Raji (cell line): ENCODE measurements at regions not wholly inside any gene's neighbourhood (a gene's known extent, or its start where the extent isn't known, plus 50 kb on each side); places are given as distances from the start of the nearest gene placed in this dataset.

Experiments
- POLR2A ChIP-seq: IDR thresholded peaks from 2 replicates; pipeline ENCODE4 v1.6.1; 2011; ENCODE audit warnings: low read depth, low read length, control low read depth; ENCODE audit not compliant: insufficient read depth

- no peak for TF ChIP-seq POLR2A
Observed at GRCh38 chr5:126139086-126139485, 284.1 kb upstream of the GRAMD2B start.

GRCh38 chr5:126139773-126140172 lies 283.4 kb upstream of the GRAMD2B start:
- no peak for TF ChIP-seq POLR2A

GRCh38 chr5:126143622-126144021 lies 279.6 kb upstream of the GRAMD2B start:
- TF ChIP-seq POLR2A = no peak

- TF ChIP-seq POLR2A = no peak
Observed at GRCh38 chr5:126166368-126166767, 256.8 kb upstream of the GRAMD2B start.

- TF ChIP-seq POLR2A = no peak
Observed at GRCh38 chr5:126168785-126169184, 254.4 kb upstream of the GRAMD2B start.

- TF ChIP-seq POLR2A = no peak
Observed at GRCh38 chr5:126171916-126172315, 251.3 kb upstream of the GRAMD2B start.

GRCh38 chr5:126172812-126173211 lies 250.4 kb upstream of the GRAMD2B start:
- no peak for TF ChIP-seq POLR2A

- TF ChIP-seq POLR2A = no peak
Observed at GRCh38 chr5:126178521-126178920, 244.7 kb upstream of the GRAMD2B start.

GRCh38 chr5:126182971-126183695 lies 240.1 kb upstream of the GRAMD2B start:
- TF ChIP-seq POLR2A = no peak

- TF ChIP-seq POLR2A = no peak
Observed at GRCh38 chr5:126184474-126184873, 238.7 kb upstream of the GRAMD2B start.

- TF ChIP-seq POLR2A = no peak
Observed at GRCh38 chr5:126186210-126186609, 237.0 kb upstream of the GRAMD2B start.

- TF ChIP-seq POLR2A = no peak
Observed at GRCh38 chr5:126188804-126189203, 234.4 kb upstream of the GRAMD2B start.

- no peak for TF ChIP-seq POLR2A
Observed at GRCh38 chr5:126189231-126189630, 234.0 kb upstream of the GRAMD2B start.

- no peak for TF ChIP-seq POLR2A
Observed at GRCh38 chr5:126189862-126190261, 233.3 kb upstream of the GRAMD2B start.

- TF ChIP-seq POLR2A = no peak
Observed at GRCh38 chr5:126192226-126192625, 231.0 kb upstream of the GRAMD2B start.

- TF ChIP-seq POLR2A = no peak
Observed at GRCh38 chr5:126195410-126196100, 227.7 kb upstream of the GRAMD2B start.
